HFF-Myc (cell line): ENCODE measurements at regions not wholly inside any gene's neighbourhood (a gene's known extent, or its start where the extent isn't known, plus 50 kb on each side); places are given as distances from the start of the nearest gene placed in this dataset.

ENCODE experiments used
- DNase-seq: peaks from one replicate; pipeline ENCODE4 v3.0.0-alpha.2; 2011; ENCODE audit warnings: low read depth; ENCODE audit errors: extremely low read depth
- H3K4me3 ChIP-seq: replicated peaks from 2 replicates; pipeline ENCODE4 v1.5.1; 2011; ENCODE audit warnings: low read depth, mild to moderate bottlenecking, control low read depth, low read length
- CTCF ChIP-seq: IDR thresholded peaks from 2 replicates; pipeline ENCODE4 v1.5.1; 2012; ENCODE audit warnings: mild to moderate bottlenecking, low read depth, low read length, control low read depth; ENCODE audit errors: missing control alignments

DNA sequence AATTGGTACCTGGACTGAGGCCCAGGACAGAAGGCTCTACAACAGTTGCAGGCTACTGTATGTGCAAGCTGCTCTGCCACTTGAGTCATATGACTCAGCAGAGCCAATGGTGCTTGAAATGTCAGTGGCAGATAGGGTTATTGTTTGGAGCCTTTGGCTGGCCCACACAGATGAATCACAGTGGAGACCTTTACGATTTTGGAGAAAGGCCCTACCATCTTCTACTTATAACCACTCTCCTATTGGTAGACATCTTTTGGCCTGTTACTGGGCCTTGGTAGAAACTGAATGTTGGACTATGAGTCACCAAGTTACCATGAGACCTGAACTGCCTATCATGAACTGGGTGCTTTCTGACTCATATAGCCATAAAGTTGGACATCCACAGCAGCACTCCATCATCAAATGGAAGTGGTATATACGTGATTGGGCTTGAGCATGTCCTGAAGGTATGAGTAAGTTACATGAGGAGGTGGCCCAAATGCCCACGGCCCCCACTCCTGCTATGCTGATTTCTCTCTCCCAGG lies 88.9 kb upstream of the NRXN1 start:
- no peak overlapping the region for H3K4me3 ChIP-seq
- no peak for TF ChIP-seq CTCF
- DNase-seq: no peak

DNA sequence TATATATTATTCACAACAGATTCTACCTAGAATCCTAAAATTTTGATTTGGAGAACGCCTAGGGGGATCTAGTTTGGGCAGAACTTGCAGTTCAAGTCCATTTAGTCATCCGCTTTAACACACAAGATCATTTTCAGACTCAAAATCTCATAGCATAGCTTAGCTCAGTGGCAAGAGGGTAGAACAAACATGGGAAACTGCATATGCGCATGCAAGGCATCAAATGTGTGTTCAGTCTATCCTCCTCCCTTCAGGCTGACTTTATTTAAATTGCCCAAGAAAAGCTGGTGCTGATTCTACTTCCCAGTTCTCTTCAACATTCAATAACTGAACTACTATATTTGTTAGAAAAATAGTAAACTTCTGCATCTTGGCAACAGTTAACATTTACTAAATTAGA lies 79.6 kb upstream of the NRXN1 start:
- no peak for DNase-seq
- TF ChIP-seq CTCF: no peak
- no peak overlapping the region for H3K4me3 ChIP-seq

- no peak for DNase-seq
- H3K4me3 ChIP-seq: no peak overlapping the region
- no peak for TF ChIP-seq CTCF
Observed at GRCh38 chr2:51108794-51109193, 76.9 kb upstream of the NRXN1 start.

DNA sequence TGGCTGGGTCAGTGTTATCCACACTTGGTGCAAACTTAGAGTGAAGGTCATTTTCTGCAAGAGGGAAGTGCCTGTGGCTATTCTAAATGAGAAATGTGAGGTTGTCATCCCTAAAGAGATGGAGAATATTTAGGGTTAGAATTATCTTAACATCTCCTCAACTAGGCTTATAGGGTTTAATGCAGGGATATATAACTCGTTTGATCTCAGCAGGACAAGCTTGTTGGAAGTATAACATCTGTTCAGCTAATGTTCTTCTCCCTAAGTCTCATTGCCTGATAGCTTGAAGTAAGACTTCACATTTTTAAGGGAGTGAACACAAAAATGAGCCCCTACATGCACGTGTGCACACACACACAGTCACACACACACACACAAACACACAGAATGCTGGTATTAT lies 75.9 kb upstream of the NRXN1 start:
- DNase-seq: no peak
- TF ChIP-seq CTCF: no peak
- H3K4me3 ChIP-seq: no peak overlapping the region

DNA sequence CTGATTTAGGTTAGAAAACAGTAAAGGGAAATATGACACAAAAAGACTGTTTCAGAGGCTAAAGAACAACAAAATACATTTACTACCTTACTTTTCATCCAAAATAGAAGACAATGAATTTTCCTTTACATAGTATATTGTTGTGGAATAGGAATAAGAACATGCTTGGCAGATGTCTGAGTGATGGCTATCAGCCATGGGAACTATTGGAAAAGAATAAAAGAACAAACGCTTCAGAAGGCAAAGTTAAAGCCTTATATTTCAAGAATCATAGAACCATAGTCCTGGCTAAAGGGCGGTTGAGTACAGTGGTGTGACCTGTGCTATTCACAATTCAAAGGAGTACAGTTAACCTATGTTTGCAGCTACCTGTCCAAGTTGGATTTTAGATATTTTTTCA lies 73.9 kb upstream of the NRXN1 start:
- no peak overlapping the region for H3K4me3 ChIP-seq
- DNase-seq: no peak
- no peak for TF ChIP-seq CTCF

- TF ChIP-seq CTCF: no peak
- H3K4me3 ChIP-seq: no peak overlapping the region
- DNase-seq: no peak
Observed at GRCh38 chr2:51103205-51103604, 71.3 kb upstream of the NRXN1 start.

DNA sequence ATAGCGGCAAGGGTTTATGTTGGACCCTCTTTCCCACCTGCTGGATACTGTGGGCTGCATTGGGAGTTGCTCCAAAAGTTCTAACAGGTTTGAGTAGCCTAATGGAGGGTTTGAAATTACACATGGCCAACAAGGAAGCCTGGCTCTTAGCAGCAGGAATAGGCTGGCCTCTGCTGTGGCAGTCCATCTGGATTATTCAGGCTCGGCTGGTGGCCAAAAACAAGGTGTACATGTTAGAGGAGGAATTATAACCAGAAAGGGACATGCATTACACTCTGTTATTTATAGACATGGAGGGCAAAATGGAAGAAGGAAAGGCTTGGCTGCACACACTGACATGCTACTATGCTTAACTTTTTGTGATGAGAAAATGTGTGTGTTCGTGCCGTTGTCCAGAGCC lies 61.1 kb upstream of the NRXN1 start:
- H3K4me3 ChIP-seq: no peak overlapping the region
- no peak for DNase-seq
- no peak for TF ChIP-seq CTCF
